ENCODE measurements at regions not wholly inside any gene's neighbourhood (a gene's known extent, or its start where the extent isn't known, plus 50 kb on each side); places are given as distances from the start of the nearest gene placed in this dataset.

- no peak overlapping the region for H3K4me3 ChIP-seq
- no peaks in the 10 kb centered on the region for H3K4me1 ChIP-seq (ENCODE audit: insufficient read depth)
- H3K27me3 ChIP-seq = no peaks in the 10 kb centered on the region
- no peak overlapping the region for H3K27ac ChIP-seq
- no peaks in the 10 kb centered on the region for H3K36me3 ChIP-seq
- TF ChIP-seq EP300 (IDR thresholded peaks at IDR 0.05) = no peak
- 92 to 96% (median 94%) methylated on average over 5 of the region's 5 CpGs for WGBS, 3 donors
- DNase-seq = no peak
- no peaks in the 10 kb centered on the region for H3K9me3 ChIP-seq
- intact Hi-C loops (cut with DNase I) = no loop called here
Observed at GRCh38 chr2:51601706-51602105, 569.8 kb upstream of the NRXN1 start.

GRCh38 chr2:51597086-51597485 is 565.2 kb upstream of the NRXN1 start:
- intact Hi-C loops (cut with DNase I) = no loop called here
- TF ChIP-seq CTCF (IDR thresholded peaks at IDR 0.05) = no peak
- no peak for TF ChIP-seq EP300 (IDR thresholded peaks at IDR 0.05)
- TF ChIP-seq POLR2A (IDR thresholded peaks at IDR 0.05) = no peak
- no peaks in the 10 kb centered on the region for H3K9me3 ChIP-seq
- H3K36me3 ChIP-seq = no peaks in the 10 kb centered on the region
- H3K27ac ChIP-seq = no peak overlapping the region
- no peak overlapping the region for H3K4me3 ChIP-seq
- H3K27me3 ChIP-seq = no peaks in the 10 kb centered on the region
- no peaks in the 10 kb centered on the region for H3K4me1 ChIP-seq (ENCODE audit: insufficient read depth)
- DNase-seq = no peak

DNA sequence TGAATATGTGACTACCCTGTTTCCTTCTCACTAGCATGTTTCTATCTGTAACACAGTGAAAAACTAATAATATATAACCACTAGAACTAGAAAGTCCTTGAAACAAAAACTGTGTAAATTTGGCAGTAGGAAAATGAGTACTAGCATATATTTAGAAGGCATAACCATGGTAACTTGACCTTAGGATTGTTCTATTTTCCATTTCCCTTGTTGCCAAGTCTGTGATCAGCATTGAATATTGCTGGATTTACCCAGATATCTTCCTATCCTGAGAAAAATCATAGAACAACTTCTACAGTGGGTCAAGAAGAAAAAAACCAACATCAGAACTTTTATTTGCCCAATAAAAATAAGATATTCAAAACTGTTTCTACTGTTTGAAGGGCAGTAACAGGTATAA is 563.9 kb upstream of the NRXN1 start:
- no peaks in the 10 kb centered on the region for H3K4me1 ChIP-seq (ENCODE audit: insufficient read depth)
- no peaks in the 10 kb centered on the region for H3K36me3 ChIP-seq
- no peaks in the 10 kb centered on the region for H3K9me3 ChIP-seq
- H3K27ac ChIP-seq = no peak overlapping the region
- TF ChIP-seq EP300 (IDR thresholded peaks at IDR 0.05) (no peak), CTCF (IDR thresholded peaks at IDR 0.05) (no peak), POLR2A (IDR thresholded peaks at IDR 0.05) (no peak)
- no peak overlapping the region for H3K4me3 ChIP-seq
- no peaks in the 10 kb centered on the region for H3K27me3 ChIP-seq
- intact Hi-C loops (cut with DNase I) = no loop called here
- DNase-seq = no peak

DNA sequence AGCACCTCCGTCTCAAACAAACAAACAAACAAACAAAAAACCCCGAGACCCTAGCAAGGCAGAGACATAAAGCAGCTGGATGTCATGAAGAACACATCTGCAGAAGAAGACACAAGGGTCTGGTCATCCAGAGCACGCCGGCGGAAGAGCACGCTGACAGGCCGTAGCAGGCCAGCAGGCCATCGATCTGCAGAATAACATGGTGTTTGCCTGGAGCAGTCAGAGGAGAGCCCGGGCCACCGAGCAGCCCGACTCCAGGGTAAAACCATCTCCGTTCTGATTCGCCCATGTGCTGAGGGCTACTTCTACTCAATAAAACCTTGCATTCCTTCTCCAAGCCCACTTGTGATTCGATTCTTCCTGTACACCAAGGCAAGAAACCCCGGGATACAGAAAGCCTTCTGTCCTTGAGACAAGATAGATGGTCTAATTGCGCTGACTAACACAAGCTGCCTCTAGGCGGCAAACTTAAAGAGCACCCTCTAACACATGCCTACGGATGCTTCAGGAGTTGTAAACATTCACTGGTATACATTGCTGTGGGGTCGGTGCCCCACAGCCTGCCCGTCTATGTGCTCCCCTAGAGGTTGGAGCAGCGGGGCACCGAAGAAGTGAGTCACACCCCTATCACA is 549.8 kb upstream of the NRXN1 start:
- intact Hi-C loops (cut with DNase I) = no loop called here
- H3K9me3 ChIP-seq = no peaks in the 10 kb centered on the region

More for the DNA sequence above, 549.8 kb upstream of the NRXN1 start:
- WGBS, 3 donors = 90 to 91% (median 90%) methylated on average over 22 of the region's 22 CpGs
- no peaks in the 10 kb centered on the region for H3K27me3 ChIP-seq
- H3K27ac ChIP-seq = no peak overlapping the region
- no peaks in the 10 kb centered on the region for H3K36me3 ChIP-seq
- H3K4me1 ChIP-seq (ENCODE audit: insufficient read depth) = no peaks in the 10 kb centered on the region
- no peak for TF ChIP-seq CTCF (IDR thresholded peaks at IDR 0.05)
- no peak for TF ChIP-seq POLR2A (IDR thresholded peaks at IDR 0.05)
- TF ChIP-seq EP300 (IDR thresholded peaks at IDR 0.05) = no peak
- no peak overlapping the region for H3K4me3 ChIP-seq
- DNase-seq = no peak
